Renal cortex interstitium (tissue), 11 donors: ENCODE measurements at regions not wholly inside any gene's neighbourhood (a gene's known extent, or its start where the extent isn't known, plus 50 kb on each side); places are given as distances from the start of the nearest gene placed in this dataset.

Experiments
- DNase-seq, 11 donors: peaks; one replicate each; pipeline ENCODE4 v3.0.0-alpha.2; 2013; ENCODE audit warnings: low read depth in 9 of 11, low spot score in 4 of 11; ENCODE audit errors: extremely low read depth in 1 of 11

DNA sequence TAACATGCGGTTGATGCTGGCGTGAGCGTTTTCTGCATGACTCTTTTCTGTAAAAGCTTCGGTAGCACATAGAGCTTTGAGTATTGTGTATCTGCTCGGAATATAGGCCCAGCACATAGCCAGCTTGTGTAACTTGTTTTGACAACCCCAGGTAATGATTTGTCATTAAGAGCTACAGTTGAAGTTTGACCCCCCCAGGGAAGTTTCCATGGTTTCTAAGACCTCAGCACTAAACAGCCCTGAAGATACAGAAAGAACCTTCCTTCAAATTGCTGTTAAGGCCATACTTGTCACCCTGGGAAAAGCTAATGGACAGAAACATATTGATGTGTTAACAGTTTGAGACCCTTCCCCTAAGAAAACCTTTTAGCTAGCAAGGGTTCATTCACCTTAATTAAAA is 380.7 kb downstream of the PRDM2 start:
- DNase-seq, result no peak

DNA sequence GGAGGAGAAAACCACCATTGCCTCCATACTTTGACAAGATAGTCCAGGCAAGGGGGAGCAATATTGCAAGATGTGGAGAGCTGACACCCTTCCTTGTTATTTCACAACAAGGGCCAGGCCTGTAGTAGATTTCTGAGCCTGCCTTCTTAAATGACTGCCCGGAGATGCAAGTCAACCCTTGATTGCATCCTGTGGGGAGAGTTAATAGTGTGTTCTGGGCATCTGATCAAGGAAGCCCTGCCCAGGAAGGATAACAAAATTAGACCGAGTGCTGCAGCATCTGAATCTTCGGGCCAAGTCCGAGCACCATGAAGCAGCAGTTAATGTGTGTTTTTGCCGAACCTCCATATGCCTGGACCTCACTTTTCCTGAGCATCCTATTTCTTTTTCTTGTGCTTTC is 382.3 kb downstream of the PRDM2 start:
- DNase-seq, result no peak

DNA sequence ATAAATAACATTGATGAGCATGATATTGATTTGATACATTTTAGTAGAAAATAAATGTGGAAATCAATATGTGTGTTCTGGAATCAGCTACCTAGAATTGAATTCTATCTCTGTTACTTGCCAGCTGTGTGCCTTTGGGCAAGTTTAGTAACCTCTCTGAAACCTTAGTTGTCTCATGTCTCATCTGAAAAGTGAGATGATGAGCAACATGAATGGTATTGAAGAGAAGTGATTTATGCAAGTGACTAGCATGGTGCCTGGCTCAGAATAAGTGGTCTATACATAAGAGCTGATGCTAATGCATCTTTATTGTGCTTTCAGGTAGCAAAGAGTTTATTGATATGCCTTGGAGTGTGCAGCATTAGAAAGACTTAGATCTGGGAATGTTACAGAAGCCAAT is 383.3 kb downstream of the PRDM2 start:
- DNase-seq, result no peak

DNA sequence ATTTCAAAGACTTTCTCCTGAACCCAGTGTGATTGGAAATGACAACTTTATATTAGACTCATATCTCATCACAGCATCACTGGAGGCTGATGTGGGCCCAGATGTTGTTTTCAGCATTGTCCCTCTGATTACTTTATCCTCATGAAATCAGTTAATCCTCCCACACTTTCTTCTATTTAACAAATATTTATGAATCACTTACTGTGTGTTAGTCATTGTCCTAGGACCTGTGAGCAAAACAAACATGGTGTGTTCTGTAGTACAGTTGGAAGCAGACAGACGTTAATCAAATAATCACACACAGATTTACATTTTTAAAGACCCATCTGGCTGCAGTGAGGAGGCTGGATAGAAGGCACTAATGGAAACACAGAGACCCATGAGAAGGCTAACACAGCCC is 383.7 kb downstream of the PRDM2 start:
- DNase-seq, result no peak

DNA sequence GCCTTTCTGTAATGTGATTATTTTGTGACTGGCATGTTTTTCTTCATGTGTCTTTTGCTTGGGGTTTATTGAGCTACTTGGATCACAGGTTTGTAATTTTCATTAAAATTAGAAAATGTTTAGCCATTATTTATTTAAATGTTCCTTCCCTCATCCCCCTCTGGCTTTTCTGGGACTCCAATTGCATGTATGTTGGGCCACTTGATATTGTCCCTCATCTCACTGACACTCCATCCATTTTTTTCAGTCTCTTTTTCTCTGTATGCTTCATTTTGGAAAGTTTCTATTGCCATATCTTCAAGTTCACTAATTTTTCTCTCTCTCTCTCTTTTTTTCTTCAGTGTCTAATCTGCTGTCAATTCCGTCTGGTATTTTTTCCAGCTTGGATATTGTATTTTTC is 390.1 kb downstream of the PRDM2 start:
- DNase-seq, result no peak

DNA sequence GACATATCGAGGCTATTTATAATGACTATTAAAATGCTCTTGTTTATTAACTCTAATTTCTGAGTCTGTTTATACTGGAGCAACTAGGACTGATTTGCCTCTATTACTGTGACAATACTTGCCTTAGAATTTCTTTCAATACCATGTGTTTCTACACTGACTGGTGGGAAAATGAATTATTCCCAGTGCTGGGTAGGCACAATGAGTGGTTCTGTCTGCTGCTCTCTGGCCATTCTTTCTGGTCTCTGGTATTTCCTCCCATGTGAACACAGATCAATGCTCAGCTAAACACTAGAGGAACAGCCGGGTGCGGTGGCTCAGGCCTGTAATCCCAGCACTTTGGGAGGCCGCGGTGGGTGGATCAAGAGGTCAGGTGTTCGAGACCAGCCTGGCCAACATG is 390.5 kb downstream of the PRDM2 start:
- DNase-seq, result no peak

DNA sequence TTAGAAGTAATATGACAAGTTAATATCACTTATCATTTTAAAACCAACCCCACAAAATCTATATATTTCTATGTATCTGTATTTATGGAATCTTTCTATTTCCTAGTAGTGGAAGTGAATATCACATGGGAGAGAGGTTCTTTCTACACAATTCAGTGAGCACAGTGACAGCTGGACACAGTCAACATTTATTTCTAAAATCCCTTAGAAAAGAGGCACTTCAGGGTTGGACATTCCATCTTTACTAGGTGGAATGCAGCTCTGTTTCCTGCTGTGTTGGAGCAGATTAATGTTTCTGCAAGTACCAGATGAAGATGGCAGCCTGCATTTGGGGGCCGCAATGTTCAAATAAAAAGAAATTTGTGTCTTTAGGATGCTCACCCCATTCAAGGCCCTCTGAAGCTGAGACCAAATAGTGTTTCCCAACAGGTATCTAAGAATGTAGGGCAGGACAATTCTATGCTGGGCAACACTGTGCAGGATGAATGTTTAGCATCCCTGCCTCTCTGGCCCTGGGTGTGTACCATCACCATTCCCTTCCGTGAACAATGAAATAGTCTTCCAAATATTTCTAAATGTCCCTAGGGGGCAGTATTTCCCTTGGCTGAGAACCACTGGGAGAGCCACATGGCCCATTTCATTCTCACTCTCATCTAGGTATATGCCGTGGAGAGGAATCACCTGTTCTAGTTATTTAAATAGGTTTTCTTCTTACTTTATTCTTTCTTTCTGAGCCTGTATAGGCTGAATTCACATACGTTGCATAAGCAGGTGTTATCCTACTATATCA is 394.8 kb downstream of the PRDM2 start:
- DNase-seq, result peak in 9 of 11 donors; percentile 31 to 64 (median 49)

DNA sequence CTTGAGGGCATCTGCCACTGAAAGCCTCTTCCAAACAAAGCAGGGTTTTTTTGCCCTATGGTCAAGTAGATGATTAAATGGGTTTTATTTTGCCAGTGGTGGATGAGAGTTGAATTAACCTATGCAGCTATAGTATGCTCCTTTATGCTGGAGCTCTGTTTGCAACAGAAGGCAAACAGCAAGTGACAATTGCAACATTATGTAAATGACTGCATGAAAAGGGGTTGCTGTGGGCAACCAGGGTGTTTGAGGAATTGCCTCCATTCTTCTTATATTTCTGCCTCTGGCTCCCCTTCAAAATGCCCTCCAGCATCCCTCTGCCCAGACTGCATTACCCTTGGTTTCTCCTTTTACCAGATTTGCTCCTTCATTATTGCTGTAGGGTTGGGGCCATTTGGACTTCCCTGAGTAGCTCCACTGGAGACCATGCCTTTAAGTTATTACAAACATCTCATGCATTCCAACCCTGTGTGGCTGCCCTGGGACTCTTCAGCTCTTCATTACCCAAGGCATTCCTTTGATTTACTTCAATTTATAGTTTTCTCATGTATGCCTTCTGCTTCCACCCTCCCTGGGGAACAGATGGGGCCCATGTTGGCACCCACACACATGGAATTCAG is 398.4 kb downstream of the PRDM2 start:
- DNase-seq, result no peak

DNA sequence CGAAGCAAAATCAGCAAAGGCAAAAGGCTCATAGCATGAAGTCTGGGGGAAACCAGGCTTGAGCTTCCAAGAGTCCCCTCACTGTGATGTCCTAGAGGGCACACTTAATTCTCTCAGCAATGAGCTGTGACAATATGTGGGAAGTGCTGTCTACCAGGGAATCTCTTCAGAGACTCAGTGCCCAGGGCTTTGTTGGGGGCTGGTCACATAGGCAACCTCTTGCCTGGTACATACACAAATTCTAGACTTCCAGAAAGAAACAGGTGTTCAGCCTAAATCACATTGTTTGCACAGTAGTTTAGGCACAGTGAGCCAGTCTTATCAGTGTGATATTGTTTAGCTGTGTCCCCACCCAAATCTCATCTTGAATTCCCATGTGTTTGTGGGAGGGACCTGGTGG is 400.5 kb downstream of the PRDM2 start:
- DNase-seq, result no peak

DNA sequence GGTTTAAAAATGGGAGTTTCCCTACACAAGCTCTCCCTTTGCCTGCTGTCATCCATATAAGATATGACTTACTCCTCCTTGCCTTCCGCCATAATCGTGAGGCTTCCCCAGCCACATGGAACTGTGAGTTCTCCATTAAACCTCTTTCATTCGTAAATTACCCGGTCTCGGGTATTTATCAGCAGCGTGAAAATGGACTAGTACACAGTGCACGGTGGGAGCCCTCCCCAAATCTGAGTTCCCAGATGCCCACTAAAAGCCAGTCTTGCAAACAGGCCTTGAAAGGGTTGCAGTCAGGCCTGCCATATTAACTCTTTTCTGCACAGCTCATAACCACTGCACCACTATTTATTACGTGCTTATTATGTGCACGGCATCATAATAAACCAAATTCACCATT is 400.9 kb downstream of the PRDM2 start:
- no peak for DNase-seq

DNA sequence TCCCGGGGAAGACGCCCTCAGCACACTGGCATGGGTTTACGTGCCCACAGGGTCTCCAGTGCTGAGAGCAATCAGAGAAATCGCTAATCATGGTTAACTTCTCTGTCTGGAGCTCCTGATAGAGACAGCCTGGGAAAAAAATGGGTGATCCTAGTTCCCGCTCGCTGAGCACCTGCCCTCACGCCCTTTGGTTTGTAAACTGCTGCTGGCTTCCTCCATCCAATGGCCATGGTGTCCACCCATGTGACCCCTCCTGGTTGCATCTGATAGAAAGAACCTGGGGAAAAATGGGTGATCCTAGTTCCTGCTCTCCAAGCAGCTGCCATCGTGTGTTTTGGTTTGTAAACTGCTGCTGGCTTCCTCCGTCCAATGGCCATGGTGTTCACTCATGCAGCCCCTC is 402.2 kb downstream of the PRDM2 start:
- no peak for DNase-seq

DNA sequence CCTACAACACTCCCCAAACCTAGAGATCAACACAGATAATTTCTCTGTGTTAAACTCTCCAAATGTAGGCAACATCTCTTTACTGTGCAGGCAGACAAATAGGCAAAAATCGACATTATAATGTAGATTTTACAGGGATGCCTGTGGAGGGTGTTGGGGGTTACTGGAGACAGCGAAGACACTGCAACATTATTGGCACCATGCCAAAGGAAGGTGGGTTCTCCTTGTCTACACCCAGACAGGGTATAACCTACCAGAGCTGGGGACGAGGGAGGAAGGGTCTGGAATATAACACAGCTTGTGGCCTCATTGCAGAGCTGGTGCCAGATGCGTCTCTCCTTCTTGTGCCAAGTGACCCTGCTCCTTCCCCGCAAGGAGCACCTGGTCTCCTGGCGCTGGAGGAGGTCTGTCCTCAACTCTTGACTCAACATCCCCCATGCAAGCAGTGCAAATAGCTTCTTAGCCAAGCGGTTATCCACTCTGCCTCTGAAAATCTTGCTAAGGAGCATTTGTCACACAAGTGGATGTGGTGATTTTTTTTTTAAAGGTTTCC is 404.0 kb downstream of the PRDM2 start:
- no peak for DNase-seq

DNA sequence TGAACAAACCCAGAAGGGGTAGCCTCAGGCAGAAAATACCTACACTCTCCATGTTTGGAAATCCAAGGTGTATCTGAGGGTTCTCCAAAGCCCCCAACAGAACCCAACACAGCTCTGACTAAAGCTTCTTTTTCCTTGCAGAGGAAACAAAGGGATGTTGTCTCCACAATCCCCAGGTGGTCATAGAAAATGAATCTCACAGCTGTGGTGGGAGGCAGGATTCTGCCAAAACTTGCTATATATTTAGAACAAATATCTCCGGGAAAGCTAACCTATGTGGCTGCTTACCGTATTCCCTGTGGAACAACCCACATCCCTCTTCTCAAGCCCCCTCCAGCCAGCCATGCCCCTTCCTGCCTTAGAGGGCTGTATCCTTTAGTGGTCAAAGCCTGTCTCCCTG is 406.1 kb downstream of the PRDM2 start:
- DNase-seq, result no peak

DNA sequence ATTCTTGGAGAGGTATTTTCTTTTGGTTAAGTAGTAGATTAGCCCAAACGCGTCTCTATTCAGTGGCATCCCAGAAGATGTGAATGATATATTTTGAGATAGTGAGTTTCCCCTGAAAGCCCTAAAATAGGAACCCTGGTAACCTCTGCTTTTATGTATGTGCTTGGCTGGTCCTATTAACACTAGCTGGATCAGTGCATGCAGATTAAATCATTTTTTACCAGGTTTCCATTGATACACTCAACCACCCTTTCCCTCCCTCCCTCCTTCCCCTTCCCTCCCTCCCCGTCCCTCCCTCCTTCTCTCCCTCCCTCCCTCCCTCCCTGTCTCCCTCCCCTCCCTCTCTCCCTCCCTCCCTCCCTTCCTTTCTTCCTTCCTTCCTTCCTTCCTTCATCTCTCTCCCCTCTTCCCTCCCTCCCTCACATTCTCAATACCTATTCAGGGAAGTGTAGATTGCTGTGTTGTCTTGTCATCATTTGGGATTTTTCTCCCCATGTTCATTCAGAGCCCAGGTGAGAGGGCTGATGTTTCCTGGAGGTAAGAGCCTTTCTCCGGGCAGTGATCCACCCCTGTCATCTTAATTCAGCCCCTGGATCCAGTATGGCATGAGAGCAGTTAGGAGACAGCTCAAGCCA is 406.8 kb downstream of the PRDM2 start:
- DNase-seq, result no peak

DNA sequence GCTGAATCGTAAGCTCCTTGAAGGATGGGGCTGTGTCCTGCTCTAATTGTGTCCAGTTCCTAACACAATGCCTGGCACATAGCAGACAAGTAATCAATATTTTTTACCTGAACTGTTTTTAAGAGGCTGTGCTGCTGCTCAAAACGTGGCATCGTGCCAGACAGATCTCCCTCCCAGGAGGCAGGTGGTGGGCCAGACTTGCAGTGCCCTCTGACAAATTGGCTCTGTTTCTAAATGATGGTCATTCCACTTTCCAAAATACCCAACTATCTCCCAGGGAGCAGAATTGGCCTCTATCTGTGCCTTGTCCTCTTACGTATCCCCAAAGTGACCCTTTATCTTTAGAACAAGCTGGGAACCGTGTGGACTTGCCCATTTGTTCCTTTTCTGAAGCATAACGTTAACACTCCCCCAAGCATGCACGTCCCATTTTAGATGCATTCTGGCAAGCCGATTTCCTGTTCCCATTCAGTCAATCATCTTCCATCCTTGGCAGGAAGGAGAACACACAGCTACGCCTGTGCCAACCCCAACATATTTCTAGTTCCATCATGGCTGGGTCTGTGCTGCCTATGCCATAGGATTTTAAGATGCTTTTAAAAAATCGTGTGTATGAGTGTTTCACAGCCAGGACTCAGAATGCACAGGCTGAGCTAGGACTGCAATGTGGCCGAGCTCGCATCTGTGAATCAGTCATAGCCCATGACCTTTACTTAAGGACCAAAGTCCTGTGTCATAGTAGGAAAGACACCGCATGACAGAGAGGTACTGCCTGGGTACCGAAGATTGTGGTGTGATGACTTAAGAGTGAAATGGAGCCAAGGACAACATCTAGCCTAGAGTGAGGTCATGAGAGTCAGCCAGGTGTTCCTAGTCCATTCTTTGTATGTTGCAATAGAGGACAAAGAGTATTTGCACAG is 408.6 kb downstream of the PRDM2 start:
- no peak for DNase-seq

DNA sequence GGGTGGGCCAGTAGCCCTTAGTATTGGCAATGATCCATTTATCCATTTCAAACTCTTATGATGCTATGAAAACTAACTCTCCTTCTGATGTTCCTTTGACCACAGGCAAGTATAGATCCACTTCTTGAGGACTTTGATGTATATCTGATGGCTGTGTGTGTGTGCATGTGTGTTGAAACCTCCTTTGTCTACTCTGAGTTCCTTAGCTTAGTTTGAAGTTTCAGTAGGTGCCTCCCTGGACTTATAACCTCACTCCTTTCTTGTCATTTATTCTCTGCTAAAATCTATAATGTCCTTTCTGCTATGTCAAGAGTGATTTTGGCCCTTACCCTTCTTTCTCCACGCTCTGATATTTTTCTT is 409.3 kb downstream of the PRDM2 start:
- DNase-seq, result no peak

DNA sequence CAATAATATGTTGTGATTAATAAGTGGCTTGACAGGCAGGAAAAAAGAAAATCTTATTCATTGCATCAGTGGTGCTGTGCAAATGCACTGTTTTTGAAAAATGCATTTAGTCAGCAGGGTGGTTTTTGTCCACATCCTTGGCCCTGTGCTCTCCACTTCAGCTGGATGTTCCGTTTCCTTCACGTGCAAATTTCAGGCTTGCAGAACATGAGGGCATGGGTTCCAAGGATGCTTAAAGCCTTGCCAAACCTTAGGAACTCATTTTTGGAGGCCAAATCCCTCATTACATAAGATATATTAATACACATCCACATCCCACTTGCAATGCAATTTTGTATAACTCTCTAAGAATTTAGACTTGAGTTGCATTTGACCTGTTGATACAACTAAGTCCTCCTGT is 410.1 kb downstream of the PRDM2 start:
- DNase-seq, result no peak

DNA sequence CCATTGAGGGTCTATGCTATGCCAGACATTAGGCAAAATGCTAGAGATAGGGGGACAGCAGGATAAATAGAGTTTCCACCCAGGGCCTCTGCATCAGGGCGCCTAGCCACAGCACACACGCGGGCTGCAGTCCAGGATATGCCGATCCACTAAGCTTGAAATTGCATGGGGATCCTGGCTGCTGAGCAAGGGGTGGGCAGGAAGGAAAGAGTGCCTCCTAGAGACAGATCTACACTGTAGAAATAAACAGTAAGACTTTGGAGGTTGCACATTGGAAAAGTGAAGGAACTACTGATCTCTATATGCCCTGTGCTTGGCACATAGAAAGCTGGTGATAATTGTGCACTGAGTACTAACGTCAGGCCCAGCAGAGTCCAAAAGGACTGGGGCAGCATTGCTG is 411.1 kb downstream of the PRDM2 start:
- no peak for DNase-seq

DNA sequence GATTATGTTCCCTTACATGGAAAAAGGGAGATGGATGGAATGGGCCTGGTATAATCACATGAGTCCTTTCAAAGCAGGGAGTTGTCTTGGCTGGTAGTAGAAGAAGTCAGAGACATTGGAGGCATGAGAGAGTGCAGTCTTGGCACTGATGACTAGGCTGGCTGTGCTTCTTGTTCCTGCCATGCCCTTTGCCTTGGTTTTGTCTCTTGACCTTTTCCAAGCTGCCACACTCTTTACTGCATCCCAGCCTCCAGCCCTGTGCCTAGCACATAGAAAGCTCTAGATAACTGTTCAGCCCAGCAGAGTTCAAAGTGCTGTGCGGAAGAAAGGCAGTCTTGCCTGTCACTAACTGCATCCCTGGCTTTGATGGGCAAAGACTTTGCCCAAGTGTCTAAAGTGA is 412.6 kb downstream of the PRDM2 start:
- no peak for DNase-seq
